Fibroblast of skin of back (primary cell): ENCODE measurements at regions not wholly inside any gene's neighbourhood (a gene's known extent, or its start where the extent isn't known, plus 50 kb on each side); places are given as distances from the start of the nearest gene placed in this dataset.
"Not testable (repeated sequence)": the region's sequence is repeated elsewhere in the genome, so short reads cannot be mapped to it uniquely, and the experiment has no call there.

Experiments used
- DNase-seq: peaks from one replicate; pipeline ENCODE4 v3.0.0-alpha.2; 2013

GRCh38 chrY:6685783-6686389, 224.6 kb upstream of the TBL1Y start:
- not testable (repeated sequence) for DNase-seq

GRCh38 chrY:6701558-6702161, 208.8 kb upstream of the TBL1Y start:
- not testable (repeated sequence) for DNase-seq

- DNase-seq = not testable (repeated sequence)
These were observed 189.1 kb upstream of the TBL1Y start for GRCh38 chrY:6721443-6721842.

GRCh38 chrY:6747210-6747609, 163.3 kb upstream of the TBL1Y start:
- not testable (repeated sequence) for DNase-seq

- DNase-seq = no peak
These were observed 128.2 kb upstream of the TBL1Y start for GRCh38 chrY:6782334-6782733.

- no peak for DNase-seq
These were observed 123.5 kb upstream of the TBL1Y start for GRCh38 chrY:6786960-6787359.

GRCh38 chrY:6811633-6812032, 98.9 kb upstream of the TBL1Y start:
- peak; percentile 6 for DNase-seq
